GM19328 (cell line): ENCODE measurements at regions not wholly inside any gene's neighbourhood (a gene's known extent, or its start where the extent isn't known, plus 50 kb on each side); places are given as distances from the start of the nearest gene placed in this dataset.

Experiments used
- ATAC-seq: cut with Tn5 transposase; IDR thresholded peaks from one replicate; pipeline ENCODE4 v1.9.1; 2021; ENCODE audit warnings: mild to moderate bottlenecking, moderate library complexity; ENCODE audit not compliant: unreplicated experiment

DNA sequence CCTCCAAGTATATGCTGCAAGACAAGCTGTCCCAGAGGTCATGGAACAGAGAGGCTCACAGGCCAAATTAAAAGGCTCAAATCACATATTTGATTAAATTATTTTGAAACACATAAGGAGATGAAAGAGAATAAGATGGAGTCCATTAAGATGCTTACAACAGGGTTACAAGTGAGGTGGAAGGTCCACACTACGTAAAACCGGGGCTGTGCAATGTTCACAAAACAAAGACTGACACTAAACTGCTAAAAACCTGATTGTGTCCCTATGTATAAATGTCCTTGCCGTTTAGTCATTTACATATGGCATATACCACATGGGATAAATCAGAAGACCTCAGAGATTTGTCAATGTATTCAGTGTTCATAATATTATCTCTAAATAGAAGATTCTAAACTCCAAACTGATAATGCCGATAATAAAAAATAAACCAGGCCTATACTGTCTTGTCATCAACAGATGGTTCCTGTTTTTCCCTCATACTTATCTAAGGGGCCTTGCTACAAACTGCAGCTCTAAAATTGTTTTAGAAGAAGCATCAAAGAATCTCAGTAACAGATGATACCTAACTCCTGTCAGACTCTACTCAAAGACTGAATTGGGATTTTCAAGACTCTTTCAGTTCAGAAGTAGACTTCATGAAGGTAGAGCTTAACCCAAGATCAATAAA is 51.8 kb upstream of the RIPOR2 start:
- no peak for ATAC-seq

- ATAC-seq: no peak
Measured at GRCh38 chr6:24988562-24988961, 52.8 kb upstream of the RIPOR2 start.

DNA sequence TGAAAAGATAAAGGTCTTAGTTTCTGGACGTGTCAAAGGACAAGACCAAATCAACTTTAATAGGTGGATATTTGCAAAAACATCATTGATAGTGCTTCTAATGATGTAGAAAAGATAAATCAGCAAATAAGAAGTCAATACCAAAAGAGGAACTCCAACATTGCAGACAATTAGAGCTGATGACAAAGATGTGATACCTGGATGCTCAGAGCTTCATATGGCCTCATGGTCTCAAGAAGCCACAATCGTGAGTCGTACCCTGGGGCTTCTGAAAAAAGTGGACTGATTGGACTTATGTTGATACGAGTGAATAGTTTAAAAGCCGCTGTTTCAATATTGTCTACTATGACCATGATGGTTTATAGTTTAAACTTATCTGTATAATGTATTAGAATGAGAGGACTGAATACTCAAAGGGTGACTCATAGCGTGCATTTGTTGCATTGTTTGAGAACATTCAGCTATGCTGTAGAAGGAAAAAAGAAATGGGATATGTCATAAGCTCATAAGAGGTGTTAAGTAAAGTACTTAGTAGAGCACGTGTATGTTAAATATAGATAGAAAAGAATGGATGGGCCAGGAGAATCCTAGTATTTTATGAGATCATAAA is 54.6 kb upstream of the RIPOR2 start:
- no peak for ATAC-seq

DNA sequence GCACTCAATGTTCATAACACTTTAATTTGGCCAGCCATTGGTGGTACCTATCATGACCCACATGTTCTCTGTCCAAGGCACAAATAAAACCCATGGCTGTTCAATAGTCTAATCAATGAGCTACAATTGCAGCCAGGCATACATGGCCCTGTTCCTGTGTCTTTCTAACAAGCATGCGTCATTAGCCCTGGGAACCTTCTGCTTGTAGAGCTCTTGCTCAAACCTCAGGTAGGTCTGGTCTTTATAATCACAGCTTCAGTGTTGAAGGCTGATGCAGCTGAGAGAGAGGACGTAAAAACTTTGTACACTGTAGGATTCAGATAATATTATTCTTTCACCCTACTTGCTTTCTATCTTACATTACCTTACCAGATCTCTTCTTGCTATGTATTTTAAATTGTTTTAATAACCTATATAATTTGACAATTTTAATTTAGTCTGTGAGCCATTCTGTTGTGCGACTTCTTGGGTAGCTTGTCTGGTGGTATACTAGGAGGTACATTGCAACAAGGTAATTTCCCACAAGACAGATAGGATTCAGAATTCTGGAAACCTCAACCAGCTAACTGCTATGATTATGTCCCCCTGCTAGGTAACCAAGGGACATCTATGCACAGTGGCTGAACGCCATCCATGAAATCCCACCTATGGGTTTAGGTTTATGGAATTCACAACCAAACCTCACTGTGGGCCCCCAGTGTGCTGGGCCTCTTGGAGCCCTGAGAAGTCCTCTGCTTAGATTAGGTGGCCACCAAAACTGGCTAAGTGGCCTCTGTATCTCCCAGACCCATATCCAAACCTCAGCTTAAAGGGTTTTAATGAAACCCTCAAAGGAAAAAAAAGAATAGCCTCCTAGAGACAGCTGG is 55.4 kb upstream of the RIPOR2 start:
- no peak for ATAC-seq

GRCh38 chr6:24991810-24992467 is 56.2 kb upstream of the RIPOR2 start:
- ATAC-seq: peak; percentile 77

GRCh38 chr6:24994812-24995211 is 59.1 kb upstream of the RIPOR2 start:
- ATAC-seq: no peak

DNA sequence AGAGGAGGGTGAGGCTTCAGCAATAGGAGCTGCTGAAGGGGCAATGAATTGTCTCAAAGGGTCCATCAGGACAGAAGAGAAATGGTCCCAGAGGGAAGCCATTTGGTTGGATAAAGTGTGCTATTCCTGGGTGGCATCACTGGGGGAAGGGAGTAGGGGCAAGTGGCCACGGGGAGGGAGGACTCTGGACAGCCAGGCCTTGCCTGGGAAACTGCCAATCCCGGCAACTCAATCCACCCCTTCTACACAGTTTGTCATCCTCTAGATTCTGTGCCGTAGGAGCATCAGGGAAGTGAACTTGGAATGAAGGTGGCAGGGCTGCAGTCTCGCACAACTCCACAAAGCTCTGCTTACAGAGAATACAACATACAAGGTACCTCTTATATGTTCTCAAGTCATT is 59.5 kb upstream of the RIPOR2 start:
- no peak for ATAC-seq

DNA sequence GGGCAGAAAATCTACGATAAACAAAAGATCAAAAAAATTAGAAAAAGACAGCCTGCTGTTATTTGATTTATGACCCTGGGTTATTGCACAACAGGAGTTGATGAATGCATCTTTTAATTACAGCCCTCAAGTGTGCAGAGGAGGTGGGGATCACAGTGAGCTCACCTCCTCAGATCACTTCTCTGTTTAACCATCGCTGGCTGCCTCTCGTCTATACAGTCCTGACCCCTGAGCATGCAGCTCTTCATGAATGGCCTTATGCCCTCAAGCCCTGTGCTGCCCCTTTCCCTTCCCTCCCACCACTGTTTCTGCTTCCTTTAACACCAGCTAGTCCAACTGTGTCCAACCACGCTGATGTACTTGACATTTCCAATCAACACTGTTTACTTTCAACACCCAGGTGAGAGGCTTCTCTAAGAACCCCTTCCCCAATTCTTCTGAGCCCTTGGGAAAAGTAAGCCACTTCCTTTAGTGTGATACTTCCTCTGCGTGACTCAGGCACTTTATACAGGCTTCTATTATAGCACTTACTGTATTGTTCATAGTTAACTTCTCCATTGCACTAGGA is 60.6 kb upstream of the RIPOR2 start:
- ATAC-seq: no peak

- no peak for ATAC-seq
Measured at GRCh38 chr6:24997231-24997630, 61.5 kb upstream of the RIPOR2 start.

DNA sequence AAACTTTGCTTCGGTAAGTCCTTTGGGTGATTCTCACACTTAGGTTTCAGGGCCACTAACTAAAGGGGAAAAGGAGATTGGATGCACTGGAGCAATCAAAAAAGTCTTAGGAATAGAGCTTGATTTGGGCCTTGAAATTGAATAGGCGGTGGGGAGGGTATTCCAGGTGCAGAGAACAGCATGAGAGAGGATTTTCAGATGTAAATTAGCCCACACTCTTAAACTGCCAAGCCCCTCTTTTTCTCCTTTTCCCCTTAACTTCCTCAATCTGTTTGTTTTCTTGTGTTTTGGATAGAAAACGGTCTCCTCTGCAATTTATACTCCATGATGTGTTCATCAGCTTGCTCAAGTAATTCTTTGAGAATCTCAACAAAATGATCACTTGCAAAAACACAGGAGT is 62.1 kb upstream of the RIPOR2 start:
- ATAC-seq: no peak

DNA sequence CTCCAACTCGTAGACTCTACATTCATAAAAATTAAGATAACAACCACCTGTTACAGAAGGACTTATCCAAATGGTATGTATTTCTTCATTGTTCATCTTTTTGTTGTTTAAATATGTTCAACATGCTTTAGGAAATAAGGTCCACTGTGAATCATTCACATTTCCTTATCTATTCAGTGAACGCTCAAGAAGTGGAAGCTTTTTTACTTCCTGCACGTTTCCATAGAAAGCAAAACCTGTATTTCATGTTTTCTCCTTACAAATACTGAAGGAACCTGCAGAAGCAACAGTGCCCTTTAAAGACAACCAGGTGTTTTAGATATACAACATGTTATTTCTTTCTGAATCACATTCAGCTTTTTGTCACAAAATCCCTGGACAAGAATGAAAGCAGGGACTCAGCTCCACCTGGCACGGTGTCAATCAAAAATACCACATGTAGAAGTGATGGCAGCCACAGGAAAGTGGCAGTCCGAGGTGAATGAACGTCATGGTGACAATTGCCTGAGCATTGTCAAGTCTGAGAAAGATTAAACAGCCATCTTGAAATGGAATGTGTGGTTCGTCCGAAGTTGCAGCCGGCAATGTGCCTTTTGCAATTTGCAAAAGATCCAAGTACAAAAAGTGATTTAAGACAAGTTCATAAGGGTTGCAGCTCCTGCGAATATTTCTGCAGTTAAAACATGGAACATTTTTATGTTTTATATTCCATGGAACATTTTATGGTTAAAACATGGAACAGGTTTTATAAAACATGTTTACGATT is 66.7 kb upstream of the RIPOR2 start:
- no peak for ATAC-seq

DNA sequence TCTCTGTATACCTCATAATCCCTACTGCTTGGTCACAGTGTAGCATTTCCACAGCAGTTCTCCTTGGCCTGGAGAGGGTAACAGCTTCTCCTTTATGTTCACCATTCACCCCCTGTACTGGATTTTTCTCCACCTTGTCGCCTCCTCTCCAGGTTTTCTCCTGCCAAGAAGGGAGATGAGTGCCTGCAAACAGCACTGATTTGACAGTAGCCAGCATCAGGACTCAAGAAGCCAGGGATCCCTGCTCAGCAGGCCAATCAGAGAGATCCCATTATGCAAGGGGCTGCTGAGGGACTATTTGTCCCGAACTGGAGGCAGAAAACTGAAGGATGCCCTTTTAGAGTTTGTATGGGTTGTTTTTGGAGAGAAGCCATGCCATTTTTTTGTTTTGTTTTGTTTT is 68.6 kb upstream of the RIPOR2 start:
- ATAC-seq: no peak

DNA sequence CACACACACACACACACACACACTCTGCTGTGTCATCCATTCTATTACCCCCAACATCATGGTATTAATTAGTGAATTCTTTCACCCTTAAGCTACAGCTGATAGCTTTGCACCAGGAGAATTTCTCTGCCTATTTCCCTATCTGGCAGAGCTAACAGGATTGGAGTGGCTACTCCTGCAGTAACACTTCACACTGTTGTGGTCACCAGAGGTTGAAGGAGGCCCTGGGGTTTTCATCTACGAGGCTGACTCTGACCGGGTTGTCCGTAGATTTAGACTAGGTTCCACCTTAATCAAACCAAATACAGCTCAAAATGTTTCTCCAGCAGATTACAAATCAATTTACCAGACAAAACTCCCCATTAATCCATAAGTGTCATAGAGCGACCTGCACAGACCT is 69.2 kb upstream of the RIPOR2 start:
- no peak for ATAC-seq

- no peak for ATAC-seq
Measured at GRCh38 chr6:25006075-25006474, 70.3 kb upstream of the RIPOR2 start.

DNA sequence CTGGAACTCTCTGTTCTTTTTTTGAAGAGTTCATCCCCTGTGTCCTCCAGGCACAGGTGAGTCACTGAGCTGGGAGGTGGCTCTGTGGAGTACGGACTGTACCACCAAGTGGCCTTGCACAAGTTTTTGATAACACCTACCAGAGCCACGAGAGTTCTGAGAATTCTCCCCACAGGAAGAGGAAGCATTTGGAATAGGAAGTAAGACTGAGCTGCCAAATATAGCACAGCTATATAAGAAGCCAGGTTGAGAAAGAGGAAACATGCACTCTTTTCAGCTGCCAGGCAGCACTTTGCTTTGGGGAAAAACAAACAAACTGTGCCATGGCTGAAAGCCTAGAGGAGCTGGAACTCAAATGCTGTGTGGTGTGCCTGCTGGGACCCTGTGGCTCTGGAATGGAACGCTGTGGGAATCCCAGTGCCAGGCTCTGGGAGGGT is 70.8 kb upstream of the RIPOR2 start:
- ATAC-seq: no peak

- peak; percentile 63 for ATAC-seq
Measured at GRCh38 chr6:25007269-25007699, 71.5 kb upstream of the RIPOR2 start.

DNA sequence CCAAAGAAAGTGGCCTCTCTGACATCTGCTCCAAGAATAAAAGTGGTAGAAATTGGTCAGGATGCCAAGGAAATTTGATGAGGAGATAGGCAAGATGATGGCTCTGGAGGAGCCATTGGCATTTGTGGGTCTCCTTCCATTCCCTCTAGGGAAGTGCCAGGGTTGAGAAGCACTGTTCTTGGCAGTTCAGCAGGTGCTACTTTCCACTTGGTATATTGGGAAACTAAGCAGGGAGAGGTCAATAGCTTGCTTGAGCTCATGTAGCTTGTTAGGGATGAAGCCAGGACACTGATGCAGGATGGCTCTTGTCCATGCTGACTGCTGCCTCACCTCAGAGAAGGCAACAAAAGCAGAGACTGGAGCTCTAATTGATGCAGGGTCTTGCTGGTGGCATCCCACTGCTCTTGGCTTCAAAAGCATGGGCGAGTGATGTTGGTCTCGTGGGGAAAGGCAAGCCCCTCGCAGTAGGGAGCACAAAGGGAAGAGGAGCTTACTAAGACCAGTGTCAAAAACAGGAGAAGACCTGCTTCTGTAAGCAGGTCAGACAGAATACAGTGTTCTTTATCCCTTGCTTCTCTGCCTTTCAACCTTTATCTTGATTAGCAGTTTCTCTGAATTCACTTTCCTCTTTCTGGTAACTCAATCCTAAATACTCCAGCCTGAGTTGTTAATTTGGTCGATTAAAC is 73.1 kb upstream of the RIPOR2 start:
- ATAC-seq: no peak

GRCh38 chr6:25009393-25009710 is 73.6 kb upstream of the RIPOR2 start:
- no peak for ATAC-seq

- ATAC-seq: no peak
Measured at GRCh38 chr6:25010176-25010575, 74.4 kb upstream of the RIPOR2 start.
